ENCODE measurements at regions not wholly inside any gene's neighbourhood (a gene's known extent, or its start where the extent isn't known, plus 50 kb on each side); places are given as distances from the start of the nearest gene placed in this dataset.

- no peak overlapping the region for H3K4me3 ChIP-seq (ENCODE audit: severe bottlenecking)
- H3K36me3 ChIP-seq (ENCODE audit: low read depth), result no peaks in the 10 kb centered on the region
- ATAC-seq (ENCODE audit: low read depth) (no peak; the same call in 2 of the 3 replicates), DNase-seq (ENCODE audit: low spot score) (no peak)
- H3K27me3 ChIP-seq (ENCODE audit: insufficient read depth, poor library complexity, severe bottlenecking), result no peaks in the 10 kb centered on the region
- no peaks in the 10 kb centered on the region for H3K9me3 ChIP-seq (ENCODE audit: severe bottlenecking)
- peaks cover 12% of the 10 kb centered on the region for H3K4me1 ChIP-seq (ENCODE audit: insufficient read depth, poor library complexity, severe bottlenecking)
- no peak for TF ChIP-seq CTCF (IDR thresholded peaks at IDR 0.05; ENCODE audit: poor library complexity, severe bottlenecking)
- no peak overlapping the region for H3K27ac ChIP-seq (ENCODE audit: poor library complexity, severe bottlenecking)
Measured at GRCh38 chr9:82412586-82413305, 424.2 kb downstream of the SPATA31D1 start.

- Histone ChIP-seq H3K4me1 (ENCODE audit: insufficient read depth, poor library complexity, severe bottlenecking) (no peaks in the 10 kb centered on the region), H3K36me3 (ENCODE audit: low read depth) (no peaks in the 10 kb centered on the region), H3K27me3 (ENCODE audit: insufficient read depth, poor library complexity, severe bottlenecking) (no peaks in the 10 kb centered on the region), H3K4me3 (ENCODE audit: severe bottlenecking) (no peak overlapping the region), H3K27ac (ENCODE audit: poor library complexity, severe bottlenecking) (no peak overlapping the region), H3K9me3 (ENCODE audit: severe bottlenecking) (no peaks in the 10 kb centered on the region)
- no peak for TF ChIP-seq CTCF (IDR thresholded peaks at IDR 0.05; ENCODE audit: poor library complexity, severe bottlenecking)
- DNase-seq (ENCODE audit: low spot score) (no peak), ATAC-seq (ENCODE audit: low read depth) (no peak)
Measured at GRCh38 chr9:82417501-82417900, 428.9 kb downstream of the SPATA31D1 start.

GRCh38 chr9:82418334-82418733 is 429.8 kb downstream of the SPATA31D1 start:
- ATAC-seq (ENCODE audit: low read depth) (no peak), DNase-seq (ENCODE audit: low spot score) (no peak)
- H3K4me1 ChIP-seq (ENCODE audit: insufficient read depth, poor library complexity, severe bottlenecking), result no peaks in the 10 kb centered on the region
- TF ChIP-seq CTCF (IDR thresholded peaks at IDR 0.05; ENCODE audit: poor library complexity, severe bottlenecking), result no peak
- H3K9me3 ChIP-seq (ENCODE audit: severe bottlenecking), result no peaks in the 10 kb centered on the region
- H3K4me3 ChIP-seq (ENCODE audit: severe bottlenecking), result no peak overlapping the region
- H3K36me3 ChIP-seq (ENCODE audit: low read depth), result no peaks in the 10 kb centered on the region
- H3K27me3 ChIP-seq (ENCODE audit: insufficient read depth, poor library complexity, severe bottlenecking), result no peaks in the 10 kb centered on the region
- H3K27ac ChIP-seq (ENCODE audit: poor library complexity, severe bottlenecking), result no peak overlapping the region

- ATAC-seq (ENCODE audit: low read depth) (no peak), DNase-seq (ENCODE audit: low spot score) (no peak)
- Histone ChIP-seq H3K4me3 (ENCODE audit: severe bottlenecking) (no peak overlapping the region), H3K4me1 (ENCODE audit: insufficient read depth, poor library complexity, severe bottlenecking) (no peaks in the 10 kb centered on the region), H3K27ac (ENCODE audit: poor library complexity, severe bottlenecking) (no peak overlapping the region), H3K27me3 (ENCODE audit: insufficient read depth, poor library complexity, severe bottlenecking) (no peaks in the 10 kb centered on the region), H3K9me3 (ENCODE audit: severe bottlenecking) (no peaks in the 10 kb centered on the region), H3K36me3 (ENCODE audit: low read depth) (no peaks in the 10 kb centered on the region)
- no peak for TF ChIP-seq CTCF (IDR thresholded peaks at IDR 0.05; ENCODE audit: poor library complexity, severe bottlenecking)
Measured at GRCh38 chr9:82419696-82420486, 431.3 kb downstream of the SPATA31D1 start.

- H3K9me3 ChIP-seq (ENCODE audit: severe bottlenecking), result no peaks in the 10 kb centered on the region
- no peak for DNase-seq (ENCODE audit: low spot score)
- H3K36me3 ChIP-seq (ENCODE audit: low read depth), result no peaks in the 10 kb centered on the region
- no peaks in the 10 kb centered on the region for H3K4me1 ChIP-seq (ENCODE audit: insufficient read depth, poor library complexity, severe bottlenecking)
- no peak overlapping the region for H3K27ac ChIP-seq (ENCODE audit: poor library complexity, severe bottlenecking)
- no peak for ATAC-seq (ENCODE audit: low read depth)
- H3K27me3 ChIP-seq (ENCODE audit: insufficient read depth, poor library complexity, severe bottlenecking), result no peaks in the 10 kb centered on the region
- TF ChIP-seq CTCF (IDR thresholded peaks at IDR 0.05; ENCODE audit: poor library complexity, severe bottlenecking), result no peak
- no peak overlapping the region for H3K4me3 ChIP-seq (ENCODE audit: severe bottlenecking)
Measured at GRCh38 chr9:82421498-82421897, 432.9 kb downstream of the SPATA31D1 start.

Data from RWPE2 (cell line).